PFSK-1 (cell line): ENCODE measurements at regions not wholly inside any gene's neighbourhood (a gene's known extent, or its start where the extent isn't known, plus 50 kb on each side); places are given as distances from the start of the nearest gene placed in this dataset.

ENCODE experiments used
- FOXP2 ChIP-seq: optimal IDR thresholded peaks from 2 replicates; pipeline ENCODE3; 2011; ENCODE audit warnings: borderline replicate concordance, control low read depth, inconsistent platforms; ENCODE audit not compliant: insufficient read depth; ENCODE audit errors: extremely low read length, extremely low read depth
- POLR2AphosphoS5 ChIP-seq: IDR thresholded peaks from 2 replicates; pipeline ENCODE4 v1.6.1; 2012; ENCODE audit warnings: low read depth, mild to moderate bottlenecking, control low read depth, low read length, moderate library complexity
- SIN3A ChIP-seq: IDR thresholded peaks from 2 replicates; pipeline ENCODE4 v1.6.1; 2012; ENCODE audit warnings: mild to moderate bottlenecking, low read length, moderate library complexity, borderline replicate concordance; ENCODE audit not compliant: insufficient read depth
- TAF1 ChIP-seq: IDR thresholded peaks from 2 replicates; pipeline ENCODE4 v1.6.1; 2012; ENCODE audit warnings: low read length, control low read depth, borderline replicate concordance; ENCODE audit not compliant: insufficient read depth
- TF ChIP-seq, protein P1 (sequence below), 2 experiments: IDR thresholded peaks; 2 replicates each; pipeline versions ENCODE4 v1.6.1 to v1.8.0; 2011 to 2012; ENCODE audit warnings: low read depth in 2 of 2, low read length in 2 of 2, control low read depth in 1 of 2, inconsistent platforms in 1 of 2, mild to moderate bottlenecking in 1 of 2, moderate library complexity in 1 of 2; ENCODE audit not compliant: insufficient read depth in 1 of 2

DNA sequence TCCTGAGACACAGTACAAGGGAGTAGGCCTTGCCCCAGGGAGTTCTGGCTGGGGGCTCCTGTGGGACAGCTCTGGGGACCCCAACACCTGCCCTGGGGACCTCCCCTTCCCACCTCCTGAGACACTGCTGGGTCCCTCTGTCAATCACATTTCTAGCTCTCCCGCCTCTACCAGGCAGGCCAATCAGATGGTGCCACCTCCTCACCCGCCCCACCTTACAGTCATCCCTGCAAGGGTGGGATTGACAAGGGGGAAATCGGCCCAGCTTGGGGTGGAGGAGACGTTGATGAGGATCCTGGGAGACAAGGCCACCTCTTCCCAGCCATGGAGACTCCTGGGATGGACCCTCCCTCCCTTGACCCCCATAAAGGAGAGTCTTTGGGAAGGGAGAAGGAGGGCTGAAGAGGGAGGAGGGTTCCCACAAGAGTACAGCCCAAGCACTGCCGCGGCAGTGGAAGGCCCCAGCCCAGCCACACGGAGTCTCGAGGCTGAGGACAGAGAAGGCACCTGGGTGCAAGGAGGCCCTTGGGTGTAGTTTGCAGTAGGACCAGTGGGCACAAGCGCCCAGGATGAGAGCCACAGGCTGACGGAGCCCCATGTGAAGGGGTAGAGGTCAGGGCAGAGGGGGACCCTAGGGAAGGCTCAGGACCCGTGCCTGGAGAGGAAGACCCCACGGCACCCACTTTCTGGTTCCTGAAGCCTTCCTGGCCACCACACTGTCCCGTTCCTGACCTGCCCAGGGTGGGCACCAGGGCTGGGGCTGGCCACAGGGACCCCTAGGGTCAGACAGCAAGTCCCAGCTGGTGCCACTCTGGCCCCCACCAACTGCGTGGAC lies 109.9 kb upstream of the OTOS start:
- TF ChIP-seq FOXP2 (no peak), TAF1 (no peak), SIN3A (no peak), POLR2AphosphoS5 (no peak)
- TF ChIP-seq, protein P1, sequence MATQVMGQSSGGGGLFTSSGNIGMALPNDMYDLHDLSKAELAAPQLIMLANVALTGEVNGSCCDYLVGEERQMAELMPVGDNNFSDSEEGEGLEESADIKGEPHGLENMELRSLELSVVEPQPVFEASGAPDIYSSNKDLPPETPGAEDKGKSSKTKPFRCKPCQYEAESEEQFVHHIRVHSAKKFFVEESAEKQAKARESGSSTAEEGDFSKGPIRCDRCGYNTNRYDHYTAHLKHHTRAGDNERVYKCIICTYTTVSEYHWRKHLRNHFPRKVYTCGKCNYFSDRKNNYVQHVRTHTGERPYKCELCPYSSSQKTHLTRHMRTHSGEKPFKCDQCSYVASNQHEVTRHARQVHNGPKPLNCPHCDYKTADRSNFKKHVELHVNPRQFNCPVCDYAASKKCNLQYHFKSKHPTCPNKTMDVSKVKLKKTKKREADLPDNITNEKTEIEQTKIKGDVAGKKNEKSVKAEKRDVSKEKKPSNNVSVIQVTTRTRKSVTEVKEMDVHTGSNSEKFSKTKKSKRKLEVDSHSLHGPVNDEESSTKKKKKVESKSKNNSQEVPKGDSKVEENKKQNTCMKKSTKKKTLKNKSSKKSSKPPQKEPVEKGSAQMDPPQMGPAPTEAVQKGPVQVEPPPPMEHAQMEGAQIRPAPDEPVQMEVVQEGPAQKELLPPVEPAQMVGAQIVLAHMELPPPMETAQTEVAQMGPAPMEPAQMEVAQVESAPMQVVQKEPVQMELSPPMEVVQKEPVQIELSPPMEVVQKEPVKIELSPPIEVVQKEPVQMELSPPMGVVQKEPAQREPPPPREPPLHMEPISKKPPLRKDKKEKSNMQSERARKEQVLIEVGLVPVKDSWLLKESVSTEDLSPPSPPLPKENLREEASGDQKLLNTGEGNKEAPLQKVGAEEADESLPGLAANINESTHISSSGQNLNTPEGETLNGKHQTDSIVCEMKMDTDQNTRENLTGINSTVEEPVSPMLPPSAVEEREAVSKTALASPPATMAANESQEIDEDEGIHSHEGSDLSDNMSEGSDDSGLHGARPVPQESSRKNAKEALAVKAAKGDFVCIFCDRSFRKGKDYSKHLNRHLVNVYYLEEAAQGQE (IDR thresholded peaks at IDR 0.05; ENCODE audit: insufficient read depth in 1 of 2, low read depth in 2 of 2, low read length in 2 of 2) = no peak

DNA sequence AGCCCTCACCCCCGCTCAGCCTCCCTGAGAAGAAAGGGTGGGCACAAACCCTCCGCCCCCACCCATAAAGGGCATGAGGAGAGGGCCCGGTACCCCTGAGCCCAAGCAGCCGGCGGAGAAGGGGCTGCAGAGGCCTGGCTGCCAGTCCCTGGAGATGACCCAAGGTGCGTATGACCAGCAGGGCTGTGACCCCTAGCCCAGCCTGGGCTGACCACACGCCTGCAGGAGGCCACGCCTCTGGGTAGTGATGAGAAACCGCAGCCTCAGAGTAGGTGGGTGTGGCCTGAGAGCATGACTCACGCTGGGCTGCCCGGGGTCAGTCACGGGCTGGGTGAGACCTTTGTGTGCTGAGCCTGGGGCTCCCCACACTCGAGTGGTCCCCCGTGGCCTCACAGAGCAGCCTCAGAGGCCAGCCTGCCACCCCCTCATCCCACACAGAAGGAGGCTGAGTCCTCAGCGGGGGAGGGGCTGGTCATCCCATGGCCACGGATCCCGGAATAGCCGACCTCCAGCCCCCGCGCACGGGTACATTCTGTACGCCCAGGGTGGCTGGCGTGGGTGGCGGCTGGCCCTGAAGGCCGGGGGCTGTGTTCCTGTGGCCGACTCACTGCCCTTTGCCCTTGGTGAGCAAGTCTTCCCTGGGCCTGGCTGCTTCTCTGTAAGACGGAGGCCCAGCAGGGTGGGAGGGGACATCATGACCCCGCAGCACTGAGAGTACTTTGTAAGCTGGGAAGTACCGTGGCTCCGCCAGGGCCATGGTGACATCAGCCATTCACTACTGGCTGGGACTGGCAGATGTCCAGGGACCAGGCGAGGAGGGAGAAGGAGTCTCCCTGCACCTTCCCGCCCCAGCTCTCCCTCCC lies 110.8 kb upstream of the OTOS start:
- TF ChIP-seq POLR2AphosphoS5 (peak; percentile 37; the same call in 1 of the 2 replicates), TAF1 (no peak)

DNA sequence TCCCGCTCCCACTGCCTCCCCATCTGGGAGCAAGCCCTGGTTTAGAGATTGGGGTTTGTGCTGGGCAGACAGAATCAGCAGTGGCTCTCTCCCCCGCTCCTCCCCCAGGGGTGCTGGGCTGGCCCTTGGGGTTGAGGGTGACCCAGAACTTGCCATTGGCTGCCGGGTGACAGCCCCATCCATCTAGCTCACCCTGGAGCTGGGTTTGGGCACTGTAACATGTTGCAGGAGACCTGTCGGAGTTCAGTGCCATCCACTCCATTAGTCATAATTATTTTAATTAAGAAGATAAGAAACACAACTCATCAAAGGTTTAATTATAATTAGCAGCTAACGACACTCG lies 111.4 kb upstream of the OTOS start:
- TF ChIP-seq POLR2AphosphoS5 (no peak), FOXP2 (no peak), SIN3A (no peak), TAF1 (no peak)
- TF ChIP-seq, protein P1 (IDR thresholded peaks at IDR 0.05; ENCODE audit: insufficient read depth in 1 of 2, low read depth in 2 of 2, low read length in 2 of 2) = no peak

DNA sequence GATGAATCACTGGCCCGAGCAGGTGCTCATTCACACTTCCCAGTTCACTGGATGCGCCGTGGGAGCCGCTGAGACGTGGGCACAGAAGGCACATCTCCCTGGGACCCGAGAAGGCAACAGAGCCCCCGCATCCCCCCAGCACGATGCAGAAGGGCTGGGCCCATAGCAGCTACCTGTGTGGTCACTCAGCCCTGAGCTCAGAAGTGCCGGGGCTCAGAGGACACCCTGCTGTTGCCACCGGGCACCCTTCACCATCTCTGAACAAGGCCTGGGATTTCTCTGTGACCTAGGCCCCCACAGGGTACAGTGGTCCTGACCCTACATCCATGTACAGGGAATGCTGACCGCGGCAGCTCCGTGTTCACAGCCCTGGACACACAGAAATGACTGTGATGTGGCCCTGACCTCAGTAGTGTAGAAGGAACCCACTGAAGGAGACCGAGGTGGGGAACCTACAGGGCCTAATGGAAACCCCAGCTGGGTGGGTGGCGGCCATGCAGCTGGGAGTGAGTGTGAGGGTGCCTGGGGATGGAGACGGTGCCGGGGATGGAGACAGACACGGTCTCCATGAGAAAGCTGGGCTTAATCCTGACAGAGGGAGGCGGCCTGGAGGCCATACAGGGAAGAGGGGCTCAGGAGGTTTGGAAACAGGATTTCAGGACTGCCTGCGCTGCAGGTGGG lies 111.9 kb upstream of the OTOS start:
- TF ChIP-seq POLR2AphosphoS5 (no peak), TAF1 (no peak), FOXP2 (no peak), SIN3A (no peak)
- TF ChIP-seq, protein P1 (IDR thresholded peaks at IDR 0.05; ENCODE audit: insufficient read depth in 1 of 2, low read depth in 2 of 2, low read length in 2 of 2) = no peak

DNA sequence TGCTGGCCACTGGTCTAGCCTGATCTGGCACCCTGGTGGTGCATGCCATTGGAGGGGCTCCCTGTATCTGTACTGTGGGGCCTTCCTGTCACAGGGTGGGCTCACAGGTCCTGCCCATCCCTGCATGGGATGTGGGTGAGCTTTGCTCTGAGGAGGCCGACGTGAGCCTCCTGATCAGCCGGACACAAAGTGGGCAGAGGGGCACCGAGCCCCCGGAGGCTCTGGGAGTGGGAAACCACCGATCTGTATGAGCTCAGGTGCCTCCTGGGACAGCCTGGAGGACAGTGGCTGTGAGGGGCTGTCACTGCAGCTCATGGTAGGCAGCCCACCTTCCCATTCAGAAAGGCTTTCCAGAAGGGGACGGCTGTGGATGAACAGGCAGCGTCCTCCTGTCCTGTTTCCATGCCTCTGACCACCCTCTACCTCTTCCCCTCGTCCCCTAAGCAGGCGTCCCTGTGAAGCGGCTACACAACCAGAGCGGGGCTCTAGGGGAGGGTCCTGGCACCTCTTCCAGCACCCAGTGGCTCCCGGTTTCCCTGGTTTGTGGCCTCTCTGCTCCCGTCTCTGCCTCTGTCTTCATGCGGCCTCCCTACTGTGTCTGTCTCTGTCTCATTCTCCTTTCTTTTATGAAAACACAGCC lies 112.5 kb upstream of the OTOS start:
- TF ChIP-seq FOXP2 (no peak), SIN3A (no peak), TAF1 (no peak), POLR2AphosphoS5 (no peak)
- TF ChIP-seq, protein P1 (IDR thresholded peaks at IDR 0.05; ENCODE audit: insufficient read depth in 1 of 2, low read depth in 2 of 2, low read length in 2 of 2) = no peak
